CD14-positive monocyte (primary cell): ENCODE measurements at regions not wholly inside any gene's neighbourhood (a gene's known extent, or its start where the extent isn't known, plus 50 kb on each side); places are given as distances from the start of the nearest gene placed in this dataset.

ENCODE experiments used
- DNase-seq, 3 donors: peaks; one replicate each; pipeline ENCODE4 v3.0.0-alpha.2; 2011 to 2022
- H2AFZ ChIP-seq: 2 replicates; pipeline ENCODE4 v1.6.0; 2012; ENCODE audit warnings: mild to moderate bottlenecking, low read depth, low read length, inconsistent platforms; ENCODE audit not compliant: insufficient read depth, poor library complexity, severe bottlenecking
- H3K27ac ChIP-seq, 2 donors: 1 replicate in 1 of 2; 2 replicates in 1 of 2; pipeline ENCODE4 v1.5.1; 2012 to 2013; ENCODE audit warnings: low read length in 2 of 2, control low read depth in 1 of 2, inconsistent platforms in 1 of 2, low read depth in 1 of 2, mild to moderate bottlenecking in 1 of 2
- H3K27me3 ChIP-seq, 2 donors: one replicate each; pipeline versions ENCODE4 v1.6.0 to v1.6.1; 2011 to 2013; ENCODE audit warnings: low read length in 2 of 2; ENCODE audit not compliant: control insufficient read depth in 2 of 2, insufficient read depth in 2 of 2
- H3K36me3 ChIP-seq, 2 donors: replicated peaks in 1 of 2; 1 replicate in 1 of 2; 2 replicates in 1 of 2; pipeline versions ENCODE4 v1.5.1 to v1.6.1; 2012 to 2013; ENCODE audit warnings: low read length in 2 of 2, control low read depth in 1 of 2, inconsistent platforms in 1 of 2, mild to moderate bottlenecking in 1 of 2; ENCODE audit not compliant: insufficient read depth in 2 of 2, control insufficient read depth in 1 of 2
- H3K4me1 ChIP-seq, 2 donors: 1 replicate in 1 of 2; 2 replicates in 1 of 2; pipeline versions ENCODE4 v1.5.1 to v1.6.1; 2012 to 2013; ENCODE audit warnings: low read length in 2 of 2, control low read depth in 1 of 2, inconsistent platforms in 1 of 2, mild to moderate bottlenecking in 1 of 2, moderate library complexity in 1 of 2; ENCODE audit not compliant: insufficient read depth in 2 of 2, control insufficient read depth in 1 of 2
- H3K4me2 ChIP-seq: replicated peaks from 2 replicates; pipeline ENCODE3; 2012; ENCODE audit warnings: low read length, moderate library complexity, mild to moderate bottlenecking; ENCODE audit not compliant: poor library complexity, severe bottlenecking; ENCODE audit errors: extremely low read depth
- H3K4me3 ChIP-seq, 3 experiments: fragments of 200-600 bp in 1 of 3; sonication (generic) in 1 of 3; replicated peaks in 1 of 3; 1 replicate in 2 of 3; 2 replicates in 1 of 3; pipeline ENCODE4 v1.5.1; 2011 to 2013; ENCODE audit warnings: low read length in 3 of 3, mild to moderate bottlenecking in 3 of 3, control low read depth in 2 of 3, low read depth in 2 of 3, inconsistent platforms in 1 of 3, moderate library complexity in 1 of 3
- H3K79me2 ChIP-seq: 2 replicates; pipeline ENCODE4 v1.6.0; 2012; ENCODE audit warnings: mild to moderate bottlenecking, control low read depth, inconsistent platforms, low read length, moderate library complexity; ENCODE audit not compliant: insufficient read depth
- H3K9ac ChIP-seq: 2 replicates; pipeline ENCODE4 v1.6.0; 2017; ENCODE audit warnings: low read length, mild to moderate bottlenecking; ENCODE audit not compliant: insufficient read depth, poor library complexity, severe bottlenecking
- H3K9me3 ChIP-seq, 2 donors: replicated peaks in 1 of 2; 1 replicate in 1 of 2; 2 replicates in 1 of 2; pipeline versions ENCODE4 v1.5.1 to v1.6.1; 2012 to 2013; ENCODE audit warnings: low read length in 2 of 2, control low read depth in 1 of 2; ENCODE audit not compliant: control insufficient read depth in 1 of 2, insufficient read depth in 1 of 2
- H4K20me1 ChIP-seq: 2 replicates; pipeline ENCODE4 v1.6.0; 2012; ENCODE audit warnings: mild to moderate bottlenecking, low read length, control low read depth, moderate library complexity; ENCODE audit not compliant: insufficient read depth
- H3K27ac Mint-ChIP-seq, 7 donors: one replicate each; pipeline ENCODE4 v1.8.0; 2020; ENCODE audit warnings: mild to moderate bottlenecking in 7 of 7, mixed read lengths in 7 of 7, moderate library complexity in 6 of 7, inconsistent platforms in 2 of 7
- H3K27me3 Mint-ChIP-seq, 3 donors: one replicate each; pipeline ENCODE4 v1.8.0; 2021 to 2022; ENCODE audit warnings: low read depth in 3 of 3, mild to moderate bottlenecking in 3 of 3, mixed read lengths in 3 of 3, moderate library complexity in 3 of 3, inconsistent platforms in 1 of 3
- H3K36me3 Mint-ChIP-seq, 2 donors: one replicate each; pipeline ENCODE4 v1.8.0; 2020; ENCODE audit warnings: mixed read lengths in 2 of 2, inconsistent platforms in 1 of 2, mild to moderate bottlenecking in 1 of 2
- H3K4me1 Mint-ChIP-seq: one replicate; pipeline ENCODE4 v1.8.0; 2020; ENCODE audit warnings: mild to moderate bottlenecking, mixed read lengths
- H3K4me3 Mint-ChIP-seq, 2 donors: one replicate each; pipeline ENCODE4 v1.8.0; 2020; ENCODE audit warnings: mild to moderate bottlenecking in 2 of 2, mixed read lengths in 2 of 2, moderate library complexity in 1 of 2
- H3K9me3 Mint-ChIP-seq, 7 donors: one replicate each; pipeline ENCODE4 v1.8.0; 2020 to 2022; ENCODE audit warnings: mixed read lengths in 7 of 7, mild to moderate bottlenecking in 6 of 7, moderate library complexity in 6 of 7, inconsistent platforms in 2 of 7
- CTCF ChIP-seq: fragments of 200-600 bp; IDR thresholded peaks from one replicate; pipeline ENCODE4 v1.8.0; 2022; ENCODE audit warnings: antibody characterized with exemption, mild to moderate bottlenecking
- WGBS: methylation state at CpG from one replicate; pipeline ENCODE4 v1.1.5; 2013; ENCODE audit warnings: missing lambda C conversion rate; ENCODE audit not compliant: insufficient coverage; 5-methylcytosine and 5-hydroxymethylcytosine counted together
- intact Hi-C, 2 donors: fragments of 100-400 bp; cut with micrococcal nuclease; formaldehyde crosslinking; loops; one replicate each; pipeline versions ENCODE4 v1.15.0 to v1.15.1; 2023

- Histone ChIP-seq H3K9me3 (peaks cover 0 to 10% of the 10 kb centered on the region in 2 donors), H3K79me2 (no peaks in the 10 kb centered on the region), H3K36me3 (no peaks in the 10 kb centered on the region), H4K20me1 (no peaks in the 10 kb centered on the region), H3K4me2 (no peak overlapping the region), H3K4me1 (no peaks in the 10 kb centered on the region), H3K9ac (no peak overlapping the region), H3K27me3 (no peaks in the 10 kb centered on the region), H2AFZ (no peak overlapping the region), H3K4me3 (no peak overlapping the region), H3K27ac (no peak overlapping the region)
- Mint-ChIP-seq H3K36me3 (no peaks in the 10 kb centered on the region), H3K4me1 (no peaks in the 10 kb centered on the region), H3K9me3 (peaks cover 4 to 18% (median 11%) of the 10 kb centered on the region in 7 donors), H3K27me3 (peaks cover 0 to 1% (median 0%) of the 10 kb centered on the region in 3 donors), H3K4me3 (no peak overlapping the region), H3K27ac (no peak overlapping the region)
- no peak for TF ChIP-seq CTCF
- DNase-seq: no peak
- 89% methylated on average over 3 of the region's 3 CpGs for WGBS
- intact Hi-C loops: no loop called here
Measured at GRCh38 chr14:65975865-65976264, 510.3 kb upstream of the CCDC196 start.

DNA sequence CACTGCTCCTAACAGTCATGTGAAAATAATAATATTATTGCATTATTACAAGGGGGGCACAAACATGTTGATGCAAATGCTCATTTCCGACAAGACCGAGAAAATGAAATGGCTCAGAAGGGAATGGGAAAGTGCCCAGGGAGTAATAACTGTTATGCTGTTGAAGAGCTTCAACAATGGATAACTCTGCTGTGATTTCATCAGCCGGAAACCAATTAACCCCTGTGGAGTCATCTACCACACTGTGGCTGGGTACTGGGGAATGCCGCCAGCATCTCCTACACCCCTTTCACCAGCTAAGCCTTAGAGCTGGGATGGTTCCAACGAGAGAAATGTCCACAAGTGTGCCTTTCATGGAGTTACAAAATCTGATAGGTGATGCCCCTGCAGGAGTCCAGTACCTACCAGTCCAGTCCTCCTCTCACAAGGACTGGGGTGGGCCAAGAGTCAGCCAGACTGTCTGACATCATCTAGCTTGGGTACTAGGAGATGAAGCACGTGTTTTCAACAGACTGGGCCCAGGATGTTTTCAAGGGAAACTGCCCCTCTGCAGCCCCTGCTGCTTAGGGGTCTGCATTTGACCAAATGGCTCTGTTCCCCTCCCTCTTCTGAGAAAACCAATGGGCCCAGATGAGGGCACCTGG is 509.3 kb upstream of the CCDC196 start:
- Mint-ChIP-seq H3K27ac (no peak overlapping the region), H3K36me3 (no peaks in the 10 kb centered on the region), H3K4me1 (no peaks in the 10 kb centered on the region), H3K4me3 (no peak overlapping the region), H3K27me3 (no peaks in the 10 kb centered on the region), H3K9me3 (peaks cover 4 to 26% (median 11%) of the 10 kb centered on the region in 7 donors)
- H3K4me1 ChIP-seq: no peaks in the 10 kb centered on the region
- no peak overlapping the region for H3K4me3 ChIP-seq
- no peaks in the 10 kb centered on the region for H3K79me2 ChIP-seq
- H3K4me2 ChIP-seq: no peak overlapping the region
- no peaks in the 10 kb centered on the region for H3K36me3 ChIP-seq
- no peak for TF ChIP-seq CTCF
- intact Hi-C loops: no loop called here
- no peak overlapping the region for H3K9ac ChIP-seq
- no peak overlapping the region for H2AFZ ChIP-seq
- H3K27ac ChIP-seq: no peak overlapping the region
- no peak for DNase-seq
- H3K27me3 ChIP-seq: no peaks in the 10 kb centered on the region
- 89% methylated on average over 3 of the region's 6 CpGs for WGBS
- no peaks in the 10 kb centered on the region for H4K20me1 ChIP-seq
- H3K9me3 ChIP-seq: peaks cover 0 to 17% of the 10 kb centered on the region in 2 donors
